ENCODE measurements at regions not wholly inside any gene's neighbourhood (a gene's known extent, or its start where the extent isn't known, plus 50 kb on each side); places are given as distances from the start of the nearest gene placed in this dataset.

- no peak for DNase-seq (ENCODE audit: low spot score)
Observed at GRCh38 chr13:73757481-73758233, 376.5 kb downstream of the KLF12 start.

DNA sequence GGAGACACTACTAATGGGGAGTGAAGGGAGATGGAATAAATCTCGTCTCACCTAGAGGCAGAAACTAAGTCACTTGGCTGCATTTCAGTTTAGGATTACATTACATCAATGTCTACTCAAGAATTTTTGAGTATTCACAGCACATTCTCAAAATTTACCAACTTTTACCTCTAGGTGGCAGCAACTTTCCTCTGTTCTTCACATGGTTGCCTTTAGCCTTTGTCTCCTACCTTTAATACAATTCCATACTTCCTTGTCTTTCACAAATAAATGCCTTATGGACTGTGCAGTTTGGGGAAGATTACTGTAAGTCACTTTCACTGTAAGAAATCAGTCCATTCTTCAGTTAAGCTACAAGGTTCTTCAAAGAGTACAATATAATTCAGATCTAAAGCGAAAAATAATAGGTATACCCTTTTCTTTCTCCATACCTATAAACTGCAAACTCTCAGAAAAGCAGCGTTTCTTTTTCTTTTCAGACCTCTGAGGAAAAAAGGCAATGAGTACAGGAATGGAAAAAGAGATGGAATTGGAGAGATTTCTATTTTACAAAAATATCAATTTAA is 379.4 kb downstream of the KLF12 start:
- DNase-seq (ENCODE audit: low spot score), result peak; percentile 96

- no peak for DNase-seq (ENCODE audit: low spot score)
Observed at GRCh38 chr13:73754241-73754640, 380.0 kb downstream of the KLF12 start.

GRCh38 chr13:73751290-73751689 is 382.9 kb downstream of the KLF12 start:
- DNase-seq (ENCODE audit: low spot score), result no peak

DNA sequence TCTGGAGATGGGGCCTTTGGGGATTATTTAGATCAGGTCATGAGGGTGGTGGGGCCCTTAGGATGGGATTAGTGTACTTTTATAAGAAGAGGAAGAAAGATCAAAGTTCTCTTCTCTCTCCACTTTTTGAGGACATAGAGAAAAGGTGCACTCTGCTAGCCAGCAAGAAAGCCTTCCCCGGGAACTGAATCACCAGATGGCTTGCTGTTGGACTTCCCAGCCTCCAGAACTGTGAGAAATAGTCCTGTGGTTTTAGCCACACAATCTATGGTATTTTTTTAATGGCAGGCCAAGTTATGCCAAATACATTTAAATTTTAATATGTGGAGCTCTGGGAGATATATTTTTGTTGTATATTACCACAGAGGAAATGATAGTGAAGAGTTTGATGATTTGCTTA is 385.8 kb downstream of the KLF12 start:
- no peak for DNase-seq (ENCODE audit: low spot score)

GRCh38 chr13:73745190-73745589 is 389.0 kb downstream of the KLF12 start:
- no peak for DNase-seq (ENCODE audit: low spot score)

GRCh38 chr13:73742982-73743381 is 391.2 kb downstream of the KLF12 start:
- no peak for DNase-seq (ENCODE audit: low spot score)

DNA sequence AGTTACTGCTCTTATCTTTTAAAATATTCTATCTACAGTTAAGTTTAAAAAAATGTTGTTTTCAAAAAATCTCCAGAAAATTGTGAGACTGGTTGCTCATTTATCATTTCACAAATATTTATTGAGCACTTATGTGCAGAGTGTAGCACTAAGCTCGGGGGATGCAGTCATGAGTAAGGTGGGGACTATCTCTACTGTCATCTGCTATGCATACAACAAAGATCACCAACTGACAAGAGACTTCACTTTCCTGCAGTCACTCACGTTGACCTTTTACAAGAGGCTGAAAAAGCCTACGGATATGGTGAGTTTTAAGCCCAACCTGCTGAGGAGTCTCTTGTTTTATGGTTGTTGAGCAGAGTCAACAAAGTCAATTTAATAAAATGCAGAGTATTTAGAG is 392.5 kb downstream of the KLF12 start:
- no peak for DNase-seq (ENCODE audit: low spot score)

GRCh38 chr13:73741111-73741510 is 393.1 kb downstream of the KLF12 start:
- no peak for DNase-seq (ENCODE audit: low spot score)

DNA sequence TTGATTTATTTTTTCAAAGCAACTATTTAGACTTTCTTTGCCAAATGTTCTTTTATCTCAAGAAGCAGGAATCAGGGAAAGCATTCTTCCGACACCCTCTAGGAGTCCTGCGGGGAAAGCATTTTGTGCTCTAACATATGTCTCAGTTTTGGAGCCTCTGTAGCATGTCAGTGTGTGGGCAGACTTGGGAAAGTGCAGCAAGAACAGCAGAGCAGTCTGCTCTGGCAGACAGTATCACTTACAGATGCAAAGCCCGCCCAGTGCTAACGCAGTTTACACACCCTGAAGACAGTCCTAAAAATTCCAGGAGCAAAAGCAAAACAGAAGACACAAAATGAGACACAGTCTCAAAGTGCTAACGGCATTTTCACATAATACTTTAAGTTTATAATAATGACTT is 393.5 kb downstream of the KLF12 start:
- DNase-seq (ENCODE audit: low spot score), result no peak

- DNase-seq (ENCODE audit: low spot score), result no peak
Observed at GRCh38 chr13:73739394-73739793, 394.8 kb downstream of the KLF12 start.

- no peak for DNase-seq (ENCODE audit: low spot score)
Observed at GRCh38 chr13:73738626-73739025, 395.6 kb downstream of the KLF12 start.

- no peak for DNase-seq (ENCODE audit: low spot score)
Observed at GRCh38 chr13:73737214-73737613, 397.0 kb downstream of the KLF12 start.

GRCh38 chr13:73733706-73734105 is 400.5 kb downstream of the KLF12 start:
- DNase-seq (ENCODE audit: low spot score), result no peak

- DNase-seq (ENCODE audit: low spot score), result no peak
Observed at GRCh38 chr13:73732350-73732749, 401.9 kb downstream of the KLF12 start.

DNA sequence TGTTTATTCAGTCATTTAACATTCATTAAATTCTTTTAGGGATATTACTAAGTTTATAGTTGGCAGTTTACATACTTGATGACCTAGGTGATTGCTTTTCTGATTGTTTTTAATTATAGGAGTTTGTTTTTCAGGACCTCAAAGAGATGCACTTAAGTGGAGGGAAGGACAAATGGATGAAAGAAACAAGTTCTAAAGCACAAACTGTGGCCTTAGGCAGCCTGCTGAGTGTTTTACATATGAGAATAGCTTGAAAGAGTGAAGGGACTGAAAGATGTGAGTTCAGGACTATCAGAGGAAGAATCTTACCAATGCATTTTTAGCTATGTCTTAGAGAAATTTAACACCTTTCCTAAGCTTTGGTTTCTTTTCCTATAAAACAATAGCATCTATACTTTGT is 402.6 kb downstream of the KLF12 start:
- no peak for DNase-seq (ENCODE audit: low spot score)

DNA sequence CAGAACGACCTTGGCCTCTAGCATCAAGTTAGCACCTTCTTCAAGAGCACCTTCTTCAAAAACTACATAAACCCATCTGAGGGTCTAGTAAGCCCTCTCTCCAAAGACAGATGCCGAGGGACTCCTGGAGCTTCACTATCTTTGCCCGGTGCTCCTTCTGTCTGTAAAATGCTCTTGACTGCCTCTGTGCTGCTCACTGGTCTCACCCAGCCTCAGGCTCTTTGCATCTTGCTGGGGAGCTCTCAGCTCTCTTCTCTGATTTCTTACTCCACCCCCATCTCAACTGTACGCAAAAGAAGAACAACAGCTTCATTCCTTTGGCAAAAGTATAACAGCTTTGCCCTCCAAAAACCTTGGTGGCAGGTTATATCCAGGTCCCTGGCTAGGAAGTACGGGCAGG is 404.2 kb downstream of the KLF12 start:
- DNase-seq (ENCODE audit: low spot score), result no peak

- no peak for DNase-seq (ENCODE audit: low spot score)
Observed at GRCh38 chr13:73729046-73729445, 405.2 kb downstream of the KLF12 start.

DNA sequence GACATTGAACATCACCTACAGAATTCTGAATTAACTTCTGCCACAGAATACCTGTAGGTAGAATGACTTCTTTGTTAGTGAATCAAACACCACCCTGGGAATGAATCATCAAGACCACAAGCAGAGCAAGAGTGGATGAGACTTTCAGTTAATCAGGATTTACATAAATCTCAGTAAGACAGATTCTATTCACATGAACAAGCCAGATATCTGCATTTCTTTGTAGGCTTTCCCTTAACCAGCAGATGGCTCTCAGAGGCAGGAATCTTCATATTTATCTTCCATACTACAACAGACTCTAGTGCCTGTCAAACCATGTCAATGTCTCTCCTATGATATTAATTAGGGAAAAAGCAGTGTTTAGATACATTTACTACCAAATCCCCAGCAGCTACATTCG is 412.1 kb downstream of the KLF12 start:
- peak; percentile 79 for DNase-seq (ENCODE audit: low spot score)

- no peak for DNase-seq (ENCODE audit: low spot score)
Observed at GRCh38 chr13:73721571-73721970, 412.6 kb downstream of the KLF12 start.

GRCh38 chr13:73720216-73720840 is 413.9 kb downstream of the KLF12 start:
- DNase-seq (ENCODE audit: low spot score), result no peak

GRCh38 chr13:73718246-73718645 is 416.0 kb downstream of the KLF12 start:
- no peak for DNase-seq (ENCODE audit: low spot score)

- peak; percentile 84 for DNase-seq (ENCODE audit: low spot score)
Observed at GRCh38 chr13:73717632-73718031, 416.6 kb downstream of the KLF12 start.

Data from HT-29 (cell line).